Thyroid gland (tissue), 4 donors: ENCODE measurements at regions not wholly inside any gene's neighbourhood (a gene's known extent, or its start where the extent isn't known, plus 50 kb on each side); places are given as distances from the start of the nearest gene placed in this dataset.

ENCODE experiments used
- DNase-seq, 2 donors: peaks; one replicate each; pipeline ENCODE4 v3.0.0-alpha.2; 2019
- H3K27ac ChIP-seq, 3 donors: fragments of 200-600 bp; sonication (generic); 1 replicate in 2 of 3; 2 replicates in 1 of 3; pipeline ENCODE4 v1.5.1; 2016 to 2019; ENCODE audit warnings: mild to moderate bottlenecking in 1 of 3, moderate library complexity in 1 of 3
- H3K27me3 ChIP-seq: fragments of 200-600 bp; sonication (generic); one replicate; pipeline ENCODE4 v1.5.1; 2019
- H3K36me3 ChIP-seq, 2 donors: fragments of 200-600 bp; sonication (generic); one replicate each; pipeline ENCODE4 v1.5.1; 2016 to 2019
- H3K4me1 ChIP-seq, 2 donors: fragments of 200-600 bp; sonication (generic); one replicate each; pipeline ENCODE4 v1.5.1; 2017 to 2019
- H3K4me3 ChIP-seq, 3 donors: fragments of 200-600 bp; sonication (generic); replicated peaks in 1 of 3; 1 replicate in 2 of 3; 2 replicates in 1 of 3; pipeline ENCODE4 v1.5.1; 2016; ENCODE audit warnings: mild to moderate bottlenecking in 1 of 3
- H3K9me3 ChIP-seq: fragments of 200-600 bp; sonication (generic); one replicate; pipeline ENCODE4 v1.5.1; 2017
- CTCF ChIP-seq, 6 experiments: fragments of 200-600 bp in 3 of 6; fragments of 450-650 bp in 3 of 6; sonication (generic) in 3 of 6; IDR thresholded peaks; one replicate each; pipeline ENCODE4 v1.5.1; 2016 to 2019; ENCODE audit warnings: antibody characterized with exemption in 6 of 6, mild to moderate bottlenecking in 2 of 6, inconsistent platforms in 1 of 6, moderate library complexity in 1 of 6
- POLR2A ChIP-seq, 2 donors: fragments of 450-650 bp; IDR thresholded peaks; one replicate each; pipeline ENCODE4 v1.6.1; 2017; ENCODE audit warnings: antibody characterized with exemption in 2 of 2, mild to moderate bottlenecking in 2 of 2, moderate library complexity in 1 of 2
- WGBS, 2 donors: methylation state at CpG; one replicate each; pipeline ENCODE4 v1.1.5; 2017; 5-methylcytosine and 5-hydroxymethylcytosine counted together
- intact Hi-C: fragments of 100-400 bp; cut with DNase I; formaldehyde crosslinking; loops from one replicate; pipeline ENCODE4 v1.15.1; 2023

GRCh38 chr19:28537079-28537478, 675.9 kb downstream of the UQCRFS1 start:
- H3K36me3 ChIP-seq, result no peaks in the 10 kb centered on the region
- intact Hi-C loops, result no loop called here
- H3K27me3 ChIP-seq, result no peaks in the 10 kb centered on the region
- WGBS, 2 donors, result 78 to 80% methylated on average over 2 of the region's 2 CpGs
- DNase-seq, result no peak
- TF ChIP-seq POLR2A (IDR thresholded peaks at IDR 0.05) (no peak), CTCF (IDR thresholded peaks at IDR 0.05) (no peak)
- no peaks in the 10 kb centered on the region for H3K4me1 ChIP-seq
- no peaks in the 10 kb centered on the region for H3K9me3 ChIP-seq
- H3K27ac ChIP-seq, result no peak overlapping the region
- H3K4me3 ChIP-seq, result no peak overlapping the region

GRCh38 chr19:28535352-28535775, 677.6 kb downstream of the UQCRFS1 start:
- Histone ChIP-seq H3K36me3 (no peaks in the 10 kb centered on the region), H3K27ac (no peak overlapping the region), H3K4me3 (no peak overlapping the region), H3K27me3 (no peaks in the 10 kb centered on the region), H3K4me1 (no peaks in the 10 kb centered on the region), H3K9me3 (no peaks in the 10 kb centered on the region)
- TF ChIP-seq CTCF (IDR thresholded peaks at IDR 0.05) (no peak), POLR2A (IDR thresholded peaks at IDR 0.05) (no peak)
- intact Hi-C loops, result no loop called here
- 59 to 62% methylated on average over 1 of the region's 1 CpG for WGBS, 2 donors
- no peak for DNase-seq

GRCh38 chr19:28534766-28535351, 678.1 kb downstream of the UQCRFS1 start:
- intact Hi-C loops, result no loop called here
- Histone ChIP-seq H3K27ac (no peak overlapping the region), H3K36me3 (no peaks in the 10 kb centered on the region), H3K4me3 (no peak overlapping the region), H3K9me3 (no peaks in the 10 kb centered on the region), H3K4me1 (no peaks in the 10 kb centered on the region), H3K27me3 (no peaks in the 10 kb centered on the region)
- no peak for DNase-seq
- WGBS, 2 donors, result 84 to 86% methylated on average over 3 of the region's 3 CpGs
- no peak for TF ChIP-seq CTCF (IDR thresholded peaks at IDR 0.05)
- no peak for TF ChIP-seq POLR2A (IDR thresholded peaks at IDR 0.05)

GRCh38 chr19:28532765-28533341, 680.1 kb downstream of the UQCRFS1 start:
- no peaks in the 10 kb centered on the region for H3K9me3 ChIP-seq
- no peak overlapping the region for H3K27ac ChIP-seq
- WGBS, 2 donors, result 86 to 92% methylated on average over 3 of the region's 3 CpGs
- intact Hi-C loops, result no loop called here
- H3K27me3 ChIP-seq, result no peaks in the 10 kb centered on the region
- no peak for DNase-seq
- no peaks in the 10 kb centered on the region for H3K36me3 ChIP-seq
- TF ChIP-seq CTCF (IDR thresholded peaks at IDR 0.05) (no peak), POLR2A (IDR thresholded peaks at IDR 0.05) (no peak)
- H3K4me3 ChIP-seq, result no peak overlapping the region
- H3K4me1 ChIP-seq, result no peaks in the 10 kb centered on the region

- Histone ChIP-seq H3K4me3 (no peak overlapping the region), H3K27me3 (no peaks in the 10 kb centered on the region), H3K9me3 (no peaks in the 10 kb centered on the region), H3K27ac (no peak overlapping the region), H3K4me1 (no peaks in the 10 kb centered on the region), H3K36me3 (no peaks in the 10 kb centered on the region)
- DNase-seq, result no peak
- TF ChIP-seq CTCF (IDR thresholded peaks at IDR 0.05) (no peak), POLR2A (IDR thresholded peaks at IDR 0.05) (no peak)
- intact Hi-C loops, result no loop called here
- WGBS, 2 donors, result 82 to 93% methylated on average over 1 of the region's 1 CpG
Observed at GRCh38 chr19:28531979-28532378, 681.0 kb downstream of the UQCRFS1 start.
